Motor neuron (in vitro differentiated cells): ENCODE measurements at regions not wholly inside any gene's neighbourhood (a gene's known extent, or its start where the extent isn't known, plus 50 kb on each side); places are given as distances from the start of the nearest gene placed in this dataset.

Experiments
- ATAC-seq, 8 experiments: fragments of 200-7000 bp; cut with Tn5 transposase; replicated peaks in 6 of 8; 2 replicates each; pipeline ENCODE4 v1.8.0; 2021; ENCODE audit warnings: mild to moderate bottlenecking in 8 of 8, moderate library complexity in 8 of 8
- H3K27ac ChIP-seq, 2 donors: fragments of 250-450 bp; sonication (Bioruptor Pico); 2 replicates each; pipeline ENCODE4 v1.9.0; 2021; ENCODE audit warnings: antibody characterized with exemption in 2 of 2, mild to moderate bottlenecking in 2 of 2, moderate library complexity in 1 of 2
- H3K4me1 ChIP-seq, 2 donors: fragments of 250-450 bp; sonication (Bioruptor Pico); replicated peaks in 1 of 2; 2 replicates each; pipeline ENCODE4 v1.6.1; 2021; ENCODE audit warnings: antibody characterized with exemption in 2 of 2, mild to moderate bottlenecking in 2 of 2, moderate library complexity in 1 of 2
- H3K4me3 ChIP-seq, 5 donors: fragments of 250-450 bp; sonication (Bioruptor Pico); 2 replicates each; pipeline ENCODE4 v1.9.0; 2021; ENCODE audit warnings: antibody characterized with exemption in 5 of 5, mild to moderate bottlenecking in 5 of 5, moderate library complexity in 4 of 5
- WGBS, 10 experiments: fragments of 450-650 bp; shearing (Covaris generic); methylation state at CpG; one replicate each; pipeline ENCODE4 v1.0.0; 2022; 5-methylcytosine and 5-hydroxymethylcytosine counted together
- in situ Hi-C, 9 experiments: fragments of 400-800 bp; cut with MboI; loops; one replicate each; pipeline ENCODE4 v1.15.0; 2021; ENCODE audit warnings: low sequenced_read_pairs in 9 of 9, low pct_unique_long_range_greater_than_20kb in 2 of 9; ENCODE audit not compliant: unreplicated experiment in 9 of 9

GRCh38 chr18:41320100-41320499, 634.9 kb upstream of the PIK3C3 start:
- H3K4me3 ChIP-seq: no peak overlapping the region
- WGBS, 10 experiments: 35 to 100% (median 75%) methylated on average over 1 to 2 of the region's 2 CpGs; no CpG with 5 or more reads in 4 of the 10 experiments
- in situ Hi-C loops: no loop called here
- H3K27ac ChIP-seq: no peak overlapping the region
- no peak for ATAC-seq
- no peaks in the 10 kb centered on the region for H3K4me1 ChIP-seq

- WGBS, 10 experiments: 0 to 100% (median 83%) methylated on average over 1 to 3 of the region's 3 CpGs; no CpG with 5 or more reads in 1 of the 10 experiments
- no peak for ATAC-seq
These were observed 639.9 kb upstream of the PIK3C3 start for GRCh38 chr18:41315134-41315533.

GRCh38 chr18:41311571-41312547, 643.2 kb upstream of the PIK3C3 start:
- in situ Hi-C loops: no loop called here
- WGBS, 10 experiments: 0 to 50% (median 24%) methylated on average over 2 to 3 of the region's 3 CpGs; no CpG with 5 or more reads in 2 of the 10 experiments
- peaks cover 2 to 8% of the 10 kb centered on the region in 2 donors for H3K4me1 ChIP-seq
- no peak overlapping the region for H3K27ac ChIP-seq
- H3K4me3 ChIP-seq: no peak overlapping the region
- peak in 6 of 8 experiments; percentile 64 to 88 (median 80) for ATAC-seq

More at GRCh38 chr18:41315134-41315533, 639.9 kb upstream of the PIK3C3 start:
- no peak overlapping the region for H3K4me3 ChIP-seq
- in situ Hi-C loops: no loop called here
- no peak overlapping the region for H3K27ac ChIP-seq
- H3K4me1 ChIP-seq: peaks cover 2 to 8% of the 10 kb centered on the region in 2 donors

GRCh38 chr18:41297740-41298139, 657.3 kb upstream of the PIK3C3 start:
- H3K4me3 ChIP-seq: no peak overlapping the region
- in situ Hi-C loops: no loop called here
- 43 to 100% (median 78%) methylated on average over 1 to 5 of the region's 5 CpGs; no CpG with 5 or more reads in 1 of the 10 experiments for WGBS, 10 experiments
- peaks cover 3 to 4% of the 10 kb centered on the region in 2 donors for H3K4me1 ChIP-seq
- no peak for ATAC-seq
- no peak overlapping the region for H3K27ac ChIP-seq

- Histone ChIP-seq H3K27ac (no peak overlapping the region), H3K4me3 (no peak overlapping the region), H3K4me1 (peaks cover 4 to 12% of the 10 kb centered on the region in 2 donors)
- no peak for ATAC-seq
- in situ Hi-C loops: no loop called here
- 9 to 100% (median 43%) methylated on average over 2 to 6 of the region's 6 CpGs; no CpG with 5 or more reads in 3 of the 10 experiments for WGBS, 10 experiments
These were observed 685.7 kb upstream of the PIK3C3 start for GRCh38 chr18:41269294-41269693.

- Histone ChIP-seq H3K4me1 (peaks cover 4 to 12% of the 10 kb centered on the region in 2 donors), H3K27ac (no peak overlapping the region), H3K4me3 (no peak overlapping the region)
- ATAC-seq: peak in 1 of 8 experiments; percentile 27
- in situ Hi-C loops: no loop called here
- 30 to 95% (median 91%) methylated on average over 2 of the region's 2 CpGs; no CpG with 5 or more reads in 5 of the 10 experiments for WGBS, 10 experiments
These were observed 686.8 kb upstream of the PIK3C3 start for GRCh38 chr18:41268271-41268670.

- H3K4me1 ChIP-seq: peaks cover 4 to 12% of the 10 kb centered on the region in 2 donors
- ATAC-seq: no peak
- H3K27ac ChIP-seq: no peak overlapping the region
- 0 to 100% (median 60%) methylated on average over 1 to 3 of the region's 3 CpGs; no CpG with 5 or more reads in 2 of the 10 experiments for WGBS, 10 experiments
- no peak overlapping the region for H3K4me3 ChIP-seq
- in situ Hi-C loops: no loop called here
These were observed 688.4 kb upstream of the PIK3C3 start for GRCh38 chr18:41266616-41267015.

- H3K4me3 ChIP-seq: no peak overlapping the region
- 8 to 100% (median 69%) methylated on average over 1 to 4 of the region's 5 CpGs; no CpG with 5 or more reads in 2 of the 10 experiments for WGBS, 10 experiments
- H3K27ac ChIP-seq: no peak overlapping the region
- no peak for ATAC-seq
- in situ Hi-C loops: no loop called here
- peaks cover 4 to 12% of the 10 kb centered on the region in 2 donors for H3K4me1 ChIP-seq
These were observed 688.8 kb upstream of the PIK3C3 start for GRCh38 chr18:41266204-41266603.

- WGBS, 10 experiments: 0 to 100% (median 42%) methylated on average over 1 to 2 of the region's 2 CpGs; no CpG with 5 or more reads in 3 of the 10 experiments
- in situ Hi-C loops: no loop called here
- Histone ChIP-seq H3K27ac (no peak overlapping the region), H3K4me1 (peaks cover 4 to 12% of the 10 kb centered on the region in 2 donors), H3K4me3 (no peak overlapping the region)
- ATAC-seq: no peak
These were observed 690.0 kb upstream of the PIK3C3 start for GRCh38 chr18:41265047-41265446.

GRCh38 chr18:41263956-41264355, 691.1 kb upstream of the PIK3C3 start:
- Histone ChIP-seq H3K4me1 (peaks cover 4 to 12% of the 10 kb centered on the region in 2 donors), H3K4me3 (no peak overlapping the region), H3K27ac (no peak overlapping the region)
- no peak for ATAC-seq
- 20% methylated on average over 1 of the region's 1 CpG; no CpG with 5 or more reads in 9 of the 10 experiments for WGBS, 10 experiments
- in situ Hi-C loops: no loop called here

- Histone ChIP-seq H3K4me3 (no peak overlapping the region), H3K27ac (no peak overlapping the region), H3K4me1 (peaks cover 4 to 12% of the 10 kb centered on the region in 2 donors)
- 21 to 98% (median 87%) methylated on average over 2 to 6 of the region's 6 CpGs; no CpG with 5 or more reads in 2 of the 10 experiments for WGBS, 10 experiments
- in situ Hi-C loops: no loop called here
- no peak for ATAC-seq
These were observed 692.3 kb upstream of the PIK3C3 start for GRCh38 chr18:41262688-41263087.

GRCh38 chr18:41244591-41245037, 710.4 kb upstream of the PIK3C3 start:
- in situ Hi-C loops: no loop called here
- Histone ChIP-seq H3K4me1 (peaks cover 13 to 19% of the 10 kb centered on the region in 2 donors), H3K27ac (no peak overlapping the region), H3K4me3 (no peak overlapping the region)
- 6 to 100% (median 75%) methylated on average over 1 to 3 of the region's 3 CpGs; no CpG with 5 or more reads in 3 of the 10 experiments for WGBS, 10 experiments
- peak in 5 of 8 experiments; percentile 42 to 65 (median 56) for ATAC-seq

GRCh38 chr18:41237317-41237716, 717.7 kb upstream of the PIK3C3 start:
- in situ Hi-C loops: no loop called here
- Histone ChIP-seq H3K4me1 (no peaks in the 10 kb centered on the region), H3K4me3 (no peak overlapping the region), H3K27ac (no peak overlapping the region)
- no peak for ATAC-seq
- WGBS, 10 experiments: 13 to 100% (median 86%) methylated on average over 1 of the region's 1 CpG; no CpG with 5 or more reads in 1 of the 10 experiments
